Activated T-cell treated with anti-CD3 and anti-CD28 coated beads for 48 hours (primary cell): ENCODE measurements at regions not wholly inside any gene's neighbourhood (a gene's known extent, or its start where the extent isn't known, plus 50 kb on each side); places are given as distances from the start of the nearest gene placed in this dataset.
"Not testable (repeated sequence)": the region's sequence is repeated elsewhere in the genome, so short reads cannot be mapped to it uniquely, and the experiment has no call there.

Experiments
- DNase-seq: peaks from one replicate; pipeline ENCODE4 v3.0.0-alpha.2; 2020; ENCODE audit warnings: low read depth

DNA sequence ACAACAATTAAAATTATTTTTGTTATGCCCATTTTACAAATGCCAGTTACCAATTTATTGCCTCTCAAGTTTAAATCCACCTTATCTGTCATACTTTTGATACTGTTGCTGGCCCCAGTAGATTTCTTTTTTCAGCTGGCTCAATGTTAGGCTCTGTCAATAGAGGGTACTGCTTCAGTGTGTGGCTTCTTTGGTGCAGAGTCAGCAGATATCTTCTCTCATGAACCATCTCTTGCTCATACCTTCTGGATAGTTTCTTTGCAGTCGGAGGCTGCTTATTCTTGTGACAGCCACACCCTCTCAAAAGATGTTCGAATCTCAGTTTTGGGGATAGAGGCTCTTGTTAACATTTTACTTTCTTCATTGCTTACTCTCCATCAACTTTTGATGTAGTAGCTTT lies 849.9 kb upstream of the SEMA6A start:
- DNase-seq: no peak

DNA sequence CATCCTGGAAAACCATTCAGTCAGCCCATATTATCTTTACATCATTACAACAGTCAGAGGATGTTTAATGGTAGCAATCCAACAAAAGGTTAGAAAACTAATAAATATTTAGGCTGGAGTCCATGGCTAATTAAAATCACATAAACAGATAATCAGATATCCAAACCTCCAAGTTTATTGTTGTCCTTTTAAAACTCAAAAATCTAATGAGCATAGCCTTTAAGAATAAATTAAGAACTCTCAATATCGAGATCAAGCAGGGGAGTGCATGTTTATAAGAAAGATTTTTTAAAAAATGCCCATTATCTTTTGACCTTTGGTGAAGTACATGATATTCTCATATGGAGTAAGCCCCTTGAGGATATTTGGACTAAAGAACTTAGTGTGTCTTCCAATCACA lies 842.9 kb upstream of the SEMA6A start:
- no peak for DNase-seq

GRCh38 chr5:117414926-117415325 lies 840.3 kb upstream of the SEMA6A start:
- no peak for DNase-seq

GRCh38 chr5:117411701-117412100 lies 837.1 kb upstream of the SEMA6A start:
- DNase-seq: no peak

DNA sequence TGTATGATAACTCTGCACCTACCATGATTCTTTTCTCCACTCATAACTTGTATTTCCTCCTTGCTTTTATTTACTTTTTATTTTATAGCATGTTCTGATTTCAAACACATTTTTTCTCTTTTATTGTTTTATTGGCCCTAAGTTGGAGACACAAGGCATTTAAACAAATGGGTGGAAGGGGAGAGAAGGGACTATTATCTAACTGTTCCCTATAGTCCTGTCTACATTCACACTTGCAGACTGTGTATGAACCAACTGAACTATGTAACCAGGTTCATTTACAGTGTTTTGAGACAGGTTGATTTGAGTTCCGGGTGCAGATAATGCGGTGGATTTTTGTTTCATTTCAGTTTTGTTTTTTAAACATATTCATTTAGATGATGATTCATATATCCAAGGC lies 830.6 kb upstream of the SEMA6A start:
- DNase-seq: no peak

DNA sequence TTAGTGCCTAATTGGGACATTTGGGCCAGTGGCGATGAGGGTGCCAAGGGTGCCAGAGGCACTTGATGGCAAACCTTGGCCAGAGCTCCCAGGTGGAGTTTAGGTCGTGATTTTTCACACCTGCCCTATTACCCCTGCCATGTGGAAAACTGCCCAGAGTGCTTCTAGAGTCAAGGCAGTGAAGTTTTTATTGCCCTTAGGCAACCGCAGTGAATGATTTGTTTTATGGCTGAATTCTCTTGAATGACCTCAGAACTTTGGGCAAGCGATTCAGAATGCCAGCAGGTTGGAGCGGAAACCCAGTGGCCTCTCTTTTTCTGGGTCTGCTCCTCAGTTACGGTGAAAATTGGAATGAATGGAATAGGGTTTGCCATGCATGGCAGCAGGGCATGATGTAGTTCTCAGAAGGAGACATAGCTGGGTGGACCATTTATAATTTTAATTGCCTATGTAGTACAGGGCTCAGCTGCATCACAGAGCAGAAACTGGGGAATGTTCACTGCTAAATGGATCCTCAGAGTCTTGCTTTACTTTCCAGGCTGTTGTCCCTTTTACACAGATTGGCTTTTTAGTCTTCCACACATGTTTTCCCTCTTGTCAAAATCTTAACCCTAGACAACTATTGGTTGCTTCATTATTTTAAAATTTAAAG lies 820.0 kb upstream of the SEMA6A start:
- DNase-seq: no peak

DNA sequence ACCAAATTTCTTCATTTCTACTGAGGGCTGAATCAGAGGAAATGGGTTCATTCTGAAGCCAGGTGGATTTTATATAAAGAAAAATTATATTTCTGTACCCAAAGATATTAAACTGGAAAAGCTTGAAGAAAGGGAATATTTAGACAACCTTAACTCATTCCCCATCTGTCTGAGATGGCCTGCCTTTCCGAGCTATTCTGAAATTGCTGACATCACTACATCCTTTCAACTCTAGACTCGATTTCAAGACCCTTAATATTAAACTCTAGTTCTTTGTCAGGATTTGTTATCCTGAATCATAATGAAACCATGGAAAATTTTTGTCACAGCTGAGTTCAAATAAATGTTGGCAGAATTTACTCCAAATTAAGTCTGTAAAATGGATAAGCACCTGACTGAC lies 818.5 kb upstream of the SEMA6A start:
- no peak for DNase-seq

GRCh38 chr5:117380316-117380715 lies 805.7 kb upstream of the SEMA6A start:
- DNase-seq: no peak

- DNase-seq: no peak
These were observed 804.9 kb upstream of the SEMA6A start for GRCh38 chr5:117379521-117379920.

DNA sequence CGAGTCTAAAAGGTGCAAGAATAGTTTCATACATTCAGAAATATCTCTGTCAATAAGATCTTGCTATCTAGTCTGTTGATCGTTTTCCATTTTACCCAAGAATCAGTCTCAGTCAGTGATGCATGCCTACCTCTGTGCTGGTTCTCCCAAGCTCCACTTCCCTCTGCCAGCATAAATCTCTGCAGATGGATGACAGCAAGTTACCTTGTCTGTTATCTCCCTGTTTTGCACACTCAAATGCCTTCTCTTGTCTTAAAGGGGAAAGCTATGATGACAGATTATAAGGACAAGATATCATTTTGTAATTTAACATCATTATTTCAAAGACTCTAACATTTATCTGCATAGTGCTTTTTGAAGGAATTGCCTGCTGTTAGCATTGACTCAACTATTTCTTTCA lies 802.1 kb upstream of the SEMA6A start:
- no peak for DNase-seq

DNA sequence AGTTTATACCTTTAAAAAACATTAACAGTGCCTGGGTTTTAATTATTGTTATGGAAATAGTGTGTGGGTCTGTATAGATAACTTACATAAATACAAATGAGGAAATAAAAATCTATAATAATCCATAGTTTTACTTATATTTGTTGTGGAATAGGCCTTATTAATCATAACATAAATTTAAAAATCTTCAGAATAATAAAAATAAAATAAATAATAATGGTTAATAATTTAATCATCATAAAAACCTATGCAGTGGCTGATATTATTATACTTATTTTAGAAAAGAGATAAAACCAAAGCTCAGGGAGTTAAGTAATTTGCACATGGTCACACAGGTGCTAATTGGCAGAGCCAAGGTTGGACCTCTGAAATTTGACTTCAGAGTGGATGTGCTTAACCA lies 785.3 kb upstream of the SEMA6A start:
- no peak for DNase-seq

- no peak for DNase-seq
These were observed 783.3 kb upstream of the SEMA6A start for GRCh38 chr5:117357886-117358285.

GRCh38 chr5:117347280-117347679 lies 772.7 kb upstream of the SEMA6A start:
- no peak for DNase-seq

DNA sequence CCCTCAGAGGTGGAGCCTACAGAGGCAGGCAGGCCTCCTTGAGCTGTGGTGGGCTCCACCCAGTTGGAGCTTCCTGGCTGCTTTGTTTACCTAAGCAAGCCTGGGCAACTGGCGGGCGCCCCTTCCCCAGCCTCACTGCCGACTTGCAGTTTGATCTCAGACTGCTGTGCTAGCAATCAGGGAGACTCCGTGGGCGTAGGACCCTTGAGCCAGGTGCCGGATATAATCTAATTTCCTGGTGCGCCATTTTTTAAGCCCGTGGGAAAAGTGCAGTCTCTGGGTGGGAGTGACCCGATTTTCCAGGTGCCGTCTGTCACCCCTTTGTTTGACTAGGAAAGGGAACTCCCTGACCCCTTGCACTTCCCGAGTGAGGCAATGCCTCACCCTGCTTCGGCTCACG lies 769.1 kb upstream of the SEMA6A start:
- DNase-seq: not testable (repeated sequence)

GRCh38 chr5:117337064-117337749 lies 762.6 kb upstream of the SEMA6A start:
- DNase-seq: no peak

DNA sequence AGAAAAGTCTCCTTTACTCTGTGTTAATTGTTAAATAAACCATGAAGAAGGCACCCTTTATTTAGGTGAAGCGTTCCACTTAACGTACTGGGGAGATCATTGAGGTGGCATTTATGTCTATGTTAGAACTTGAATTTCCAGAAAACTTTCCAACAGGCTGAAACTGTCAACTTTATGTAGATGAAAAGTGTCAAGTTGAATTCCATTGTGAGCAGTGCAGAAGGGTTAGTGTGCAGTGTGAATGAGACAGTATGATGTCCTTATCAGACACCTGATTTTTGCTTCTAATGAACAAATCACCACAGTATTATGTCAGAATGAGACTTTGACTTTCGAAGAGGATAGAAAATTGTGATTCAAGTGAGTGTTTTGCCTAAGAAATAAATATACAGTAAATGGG lies 761.6 kb upstream of the SEMA6A start:
- DNase-seq: no peak

- no peak for DNase-seq
These were observed 758.4 kb upstream of the SEMA6A start for GRCh38 chr5:117333011-117333410.

- DNase-seq: no peak
These were observed 757.7 kb upstream of the SEMA6A start for GRCh38 chr5:117332341-117332740.

DNA sequence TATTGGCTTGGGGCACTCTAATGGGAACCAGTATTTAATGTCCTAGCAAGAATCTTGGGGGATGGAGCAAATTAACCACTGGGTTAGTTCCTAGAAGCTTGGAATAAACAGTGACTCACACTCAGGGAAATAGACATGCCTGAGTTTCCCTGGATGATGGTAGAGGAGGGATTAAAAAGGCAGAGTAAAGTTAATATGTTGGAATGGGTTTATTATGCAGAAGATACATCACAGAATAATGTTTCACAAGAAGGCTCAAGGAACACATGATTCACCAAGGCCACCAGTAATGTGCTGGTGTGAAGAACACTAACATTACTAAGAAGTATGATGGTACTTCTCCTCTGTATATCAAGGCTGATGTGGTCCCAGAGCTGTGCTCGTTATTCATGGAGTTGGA lies 752.9 kb upstream of the SEMA6A start:
- DNase-seq: no peak

- no peak for DNase-seq
These were observed 752.4 kb upstream of the SEMA6A start for GRCh38 chr5:117326997-117327396.

DNA sequence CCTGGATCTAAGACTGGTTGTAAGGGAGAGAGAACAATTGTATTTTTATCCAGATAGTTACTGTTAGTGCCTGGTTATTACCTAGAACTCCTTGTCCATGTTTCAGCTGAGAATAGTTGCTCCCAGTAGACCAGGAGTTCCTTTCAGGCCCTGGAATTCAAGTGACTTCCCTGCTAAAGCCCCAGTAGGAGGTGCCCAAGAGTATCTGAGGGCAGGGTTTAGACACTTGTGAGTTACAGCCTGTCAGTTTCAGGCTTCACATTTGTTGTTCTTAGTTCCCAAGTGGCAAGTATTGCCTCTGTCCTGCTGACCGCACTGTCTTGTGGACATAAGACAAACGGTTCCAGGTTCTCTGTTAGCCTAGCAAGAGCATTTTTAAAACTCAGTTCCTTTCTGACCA lies 743.9 kb upstream of the SEMA6A start:
- DNase-seq: no peak

GRCh38 chr5:117315170-117315569 lies 740.5 kb upstream of the SEMA6A start:
- DNase-seq: no peak

- not testable (repeated sequence) for DNase-seq
These were observed 730.0 kb upstream of the SEMA6A start for GRCh38 chr5:117304512-117305107.

DNA sequence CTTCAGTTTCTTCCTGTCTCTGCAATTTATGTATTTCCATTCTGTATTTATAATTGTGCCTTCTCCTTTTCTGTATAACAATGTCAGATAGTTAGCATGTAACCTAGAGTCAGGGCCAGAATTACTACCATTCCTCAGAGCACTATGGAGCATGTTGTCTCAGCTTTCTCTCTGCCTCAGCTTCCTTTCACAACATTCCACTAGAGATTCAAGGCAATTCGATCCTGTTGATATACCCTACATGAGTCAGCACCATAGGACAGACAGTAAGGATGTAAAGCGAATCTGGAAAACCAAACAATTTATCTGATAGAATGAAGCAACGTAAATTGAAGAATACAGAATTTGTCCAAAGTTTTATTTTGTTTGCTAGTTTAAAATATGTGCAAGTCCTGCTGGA lies 728.3 kb upstream of the SEMA6A start:
- no peak for DNase-seq
